H1 (cell line): ENCODE measurements at regions not wholly inside any gene's neighbourhood (a gene's known extent, or its start where the extent isn't known, plus 50 kb on each side); places are given as distances from the start of the nearest gene placed in this dataset.

Experiments
- CBX5 ChIP-seq: fragments of 300-800, 300-1000 bp; sonication (generic); IDR thresholded peaks from 2 replicates; pipeline ENCODE4 v1.7.1; 2016; ENCODE audit warnings: antibody characterized with exemption, low read length, low read depth
- CHD7 ChIP-seq: fragments of 300-600 bp; sonication (generic); IDR thresholded peaks from 2 replicates; pipeline ENCODE4 v1.7.1; 2012; ENCODE audit warnings: low read length, moderate library complexity, mild to moderate bottlenecking, inconsistent platforms; ENCODE audit not compliant: insufficient replicate concordance
- CTBP2 ChIP-seq: IDR thresholded peaks from 2 replicates; pipeline ENCODE4 v1.7.0; 2011; ENCODE audit warnings: borderline replicate concordance, mild to moderate bottlenecking, moderate library complexity, mixed read lengths, low read length; ENCODE audit not compliant: insufficient read depth, insufficient read length
- POLR2A ChIP-seq, 2 experiments: IDR thresholded peaks; 1 replicate in 1 of 2; 2 replicates in 1 of 2; pipeline ENCODE4 v1.6.1; 2011; ENCODE audit warnings: low read depth in 2 of 2, low read length in 2 of 2, mild to moderate bottlenecking in 2 of 2; ENCODE audit errors: control extremely low read depth in 1 of 2
- RFX5 ChIP-seq: IDR thresholded peaks from 2 replicates; pipeline ENCODE4 v1.6.1; 2011; ENCODE audit warnings: low read depth, low read length, improper control_type of control experiment, borderline replicate concordance
- SIRT6 ChIP-seq: IDR thresholded peaks from one replicate; pipeline ENCODE4 v1.7.1; 2012; ENCODE audit warnings: low read length, inconsistent platforms
- TEAD4 ChIP-seq: IDR thresholded peaks from 2 replicates; pipeline ENCODE4 v1.6.1; 2012; ENCODE audit warnings: low read depth, low read length, inconsistent platforms, mixed read lengths

- TF ChIP-seq CHD7, result no peak
- no peak for TF ChIP-seq CBX5
- no peak for TF ChIP-seq RFX5
- TF ChIP-seq POLR2A (IDR thresholded peaks at IDR 0.05; ENCODE audit: control extremely low read depth in 1 of 2, low read depth in 2 of 2, low read length in 2 of 2), result no peak
- no peak for TF ChIP-seq SIRT6
- no peak for TF ChIP-seq CTBP2
- TF ChIP-seq TEAD4, result no peak
Observed at GRCh38 chr17:65364438-65364837, 197.0 kb downstream of the AXIN2 start (continued).
